ENCODE measurements at regions not wholly inside any gene's neighbourhood (a gene's known extent, or its start where the extent isn't known, plus 50 kb on each side); places are given as distances from the start of the nearest gene placed in this dataset.

GRCh38 chr20:23279836-23280235 is 70.8 kb upstream of the NXT1 start:
- Histone ChIP-seq H2BK120ac (ENCODE audit: low read depth, low read length) (no peak overlapping the region), H2BK12ac (ENCODE audit: low read length) (no peak overlapping the region), H3K4me1 (ENCODE audit: control insufficient read depth in 2 of 2, insufficient read depth in 1 of 2, low read depth in 1 of 2, low read length in 2 of 2) (peaks cover 0 to 8% of the 10 kb centered on the region in 2 donors), H3K14ac (ENCODE audit: low read length) (no peak overlapping the region), H3K27me3 (ENCODE audit: control insufficient read depth in 3 of 3, insufficient read depth in 3 of 3, low read depth in 1 of 3, low read length in 3 of 3) (no peaks in the 10 kb centered on the region), H2AK5ac (ENCODE audit: low read depth, low read length) (no peak overlapping the region), H2AFZ (ENCODE audit: low read length) (no peak overlapping the region), H3K4me3 (ENCODE audit: low read length in 2 of 2) (no peak overlapping the region), H3K9ac (ENCODE audit: low read depth, low read length, poor library complexity) (no peak overlapping the region), H3K36me3 (replicated peaks in 1 of 2; ENCODE audit: control insufficient read depth in 2 of 2, insufficient read depth in 2 of 2, low read length in 2 of 2) (no peaks in the 10 kb centered on the region), H2BK5ac (ENCODE audit: low read length) (no peak overlapping the region), H2BK15ac (ENCODE audit: low read length) (no peak overlapping the region), H3K4ac (ENCODE audit: low read length) (no peak overlapping the region), H3K79me1 (ENCODE audit: low read depth, low read length) (no peaks in the 10 kb centered on the region), H3K9me3 (replicated peaks in 1 of 2; ENCODE audit: control insufficient read depth in 2 of 2, insufficient read depth in 1 of 2, low read depth in 1 of 2, low read length in 2 of 2) (no peaks in the 10 kb centered on the region), H4K91ac (ENCODE audit: low read depth, low read length, poor library complexity) (no peak overlapping the region), H3K27ac (replicated peaks; ENCODE audit: low read length) (no peak overlapping the region), H3K4me2 (ENCODE audit: insufficient read depth, low read length, poor library complexity, severe bottlenecking) (no peak overlapping the region), H3K18ac (ENCODE audit: low read length) (no peak overlapping the region), H4K8ac (ENCODE audit: low read depth, low read length) (no peak overlapping the region), H3K23ac (ENCODE audit: low read depth, low read length, poor library complexity) (no peak overlapping the region)
- no CpG with 5 or more reads among the region's 7 CpGs for WGBS, 2 donors (ENCODE audit: extremely low coverage in 2 of 2, insufficient read length in 2 of 2, insufficient replicate concordance in 1 of 2)
- DNase-seq (ENCODE audit: low spot score) = no peak

GRCh38 chr20:23278172-23278571 is 72.4 kb upstream of the NXT1 start:
- Histone ChIP-seq H3K9ac (ENCODE audit: low read depth, low read length, poor library complexity) (no peak overlapping the region), H3K14ac (ENCODE audit: low read length) (no peak overlapping the region), H2BK12ac (ENCODE audit: low read length) (no peak overlapping the region), H2AFZ (ENCODE audit: low read length) (no peak overlapping the region), H3K4me1 (ENCODE audit: control insufficient read depth in 2 of 2, insufficient read depth in 1 of 2, low read depth in 1 of 2, low read length in 2 of 2) (peaks cover 0 to 8% of the 10 kb centered on the region in 2 donors), H3K4me2 (ENCODE audit: insufficient read depth, low read length, poor library complexity, severe bottlenecking) (no peak overlapping the region), H3K4me3 (ENCODE audit: low read length in 2 of 2) (no peak overlapping the region), H3K79me1 (ENCODE audit: low read depth, low read length) (no peaks in the 10 kb centered on the region), H3K27me3 (ENCODE audit: control insufficient read depth in 3 of 3, insufficient read depth in 3 of 3, low read depth in 1 of 3, low read length in 3 of 3) (no peaks in the 10 kb centered on the region), H3K23ac (ENCODE audit: low read depth, low read length, poor library complexity) (no peak overlapping the region), H3K36me3 (replicated peaks in 1 of 2; ENCODE audit: control insufficient read depth in 2 of 2, insufficient read depth in 2 of 2, low read length in 2 of 2) (no peaks in the 10 kb centered on the region), H2BK15ac (ENCODE audit: low read length) (no peak overlapping the region), H3K4ac (ENCODE audit: low read length) (no peak overlapping the region), H4K91ac (ENCODE audit: low read depth, low read length, poor library complexity) (no peak overlapping the region), H3K18ac (ENCODE audit: low read length) (no peak overlapping the region), H2BK120ac (ENCODE audit: low read depth, low read length) (no peak overlapping the region), H2BK5ac (ENCODE audit: low read length) (no peak overlapping the region), H2AK5ac (ENCODE audit: low read depth, low read length) (no peak overlapping the region), H3K27ac (replicated peaks; ENCODE audit: low read length) (no peak overlapping the region), H4K8ac (ENCODE audit: low read depth, low read length) (no peak overlapping the region), H3K9me3 (replicated peaks in 1 of 2; ENCODE audit: control insufficient read depth in 2 of 2, insufficient read depth in 1 of 2, low read depth in 1 of 2, low read length in 2 of 2) (no peaks in the 10 kb centered on the region)
- DNase-seq (ENCODE audit: low spot score) = no peak
- WGBS, 2 donors (ENCODE audit: extremely low coverage in 2 of 2, insufficient read length in 2 of 2, insufficient replicate concordance in 1 of 2) = no CpG with 5 or more reads among the region's 4 CpGs

- DNase-seq (ENCODE audit: low spot score) = no peak
- no peak overlapping the region for H3K18ac ChIP-seq (ENCODE audit: low read length)
- H3K9ac ChIP-seq (ENCODE audit: low read depth, low read length, poor library complexity) = no peak overlapping the region
- no peaks in the 10 kb centered on the region for H3K4me1 ChIP-seq (ENCODE audit: control insufficient read depth in 2 of 2, insufficient read depth in 1 of 2, low read depth in 1 of 2, low read length in 2 of 2)
- no CpG with 5 or more reads among the region's 2 CpGs for WGBS, 2 donors (ENCODE audit: extremely low coverage in 2 of 2, insufficient read length in 2 of 2, insufficient replicate concordance in 1 of 2)
- H2AFZ ChIP-seq (ENCODE audit: low read length) = no peak overlapping the region
- no peak overlapping the region for H3K27ac ChIP-seq (replicated peaks; ENCODE audit: low read length)
- H3K14ac ChIP-seq (ENCODE audit: low read length) = no peak overlapping the region
- no peak overlapping the region for H2BK12ac ChIP-seq (ENCODE audit: low read length)
- no peak overlapping the region for H2BK5ac ChIP-seq (ENCODE audit: low read length)
- no peak overlapping the region for H3K4ac ChIP-seq (ENCODE audit: low read length)
- no peaks in the 10 kb centered on the region for H3K36me3 ChIP-seq (replicated peaks in 1 of 2; ENCODE audit: control insufficient read depth in 2 of 2, insufficient read depth in 2 of 2, low read length in 2 of 2)
- H3K27me3 ChIP-seq (ENCODE audit: control insufficient read depth in 3 of 3, insufficient read depth in 3 of 3, low read depth in 1 of 3, low read length in 3 of 3) = no peaks in the 10 kb centered on the region
- no peak overlapping the region for H4K8ac ChIP-seq (ENCODE audit: low read depth, low read length)
- H4K91ac ChIP-seq (ENCODE audit: low read depth, low read length, poor library complexity) = no peak overlapping the region
- no peak overlapping the region for H3K4me2 ChIP-seq (ENCODE audit: insufficient read depth, low read length, poor library complexity, severe bottlenecking)
- no peak overlapping the region for H2BK120ac ChIP-seq (ENCODE audit: low read depth, low read length)
- no peak overlapping the region for H2BK15ac ChIP-seq (ENCODE audit: low read length)
- H3K23ac ChIP-seq (ENCODE audit: low read depth, low read length, poor library complexity) = no peak overlapping the region
- H2AK5ac ChIP-seq (ENCODE audit: low read depth, low read length) = no peak overlapping the region
- no peaks in the 10 kb centered on the region for H3K9me3 ChIP-seq (replicated peaks in 1 of 2; ENCODE audit: control insufficient read depth in 2 of 2, insufficient read depth in 1 of 2, low read depth in 1 of 2, low read length in 2 of 2)
- H3K4me3 ChIP-seq (ENCODE audit: low read length in 2 of 2) = no peak overlapping the region
- H3K79me1 ChIP-seq (ENCODE audit: low read depth, low read length) = no peaks in the 10 kb centered on the region
These were observed 73.3 kb upstream of the NXT1 start for GRCh38 chr20:23277316-23277715.

- no peaks in the 10 kb centered on the region for H3K36me3 ChIP-seq (replicated peaks in 1 of 2; ENCODE audit: control insufficient read depth in 2 of 2, insufficient read depth in 2 of 2, low read length in 2 of 2)
- WGBS, 2 donors (ENCODE audit: extremely low coverage in 2 of 2, insufficient read length in 2 of 2, insufficient replicate concordance in 1 of 2) = no CpG with 5 or more reads among the region's 3 CpGs
- H2AK5ac ChIP-seq (ENCODE audit: low read depth, low read length) = no peak overlapping the region
- no peak overlapping the region for H3K27ac ChIP-seq (replicated peaks; ENCODE audit: low read length)
- H2BK120ac ChIP-seq (ENCODE audit: low read depth, low read length) = no peak overlapping the region
- no peak overlapping the region for H3K14ac ChIP-seq (ENCODE audit: low read length)
- no peak overlapping the region for H3K23ac ChIP-seq (ENCODE audit: low read depth, low read length, poor library complexity)
- H3K9me3 ChIP-seq (replicated peaks in 1 of 2; ENCODE audit: control insufficient read depth in 2 of 2, insufficient read depth in 1 of 2, low read depth in 1 of 2, low read length in 2 of 2) = no peaks in the 10 kb centered on the region
- no peak overlapping the region for H3K4ac ChIP-seq (ENCODE audit: low read length)
- DNase-seq (ENCODE audit: low spot score) = no peak
- no peaks in the 10 kb centered on the region for H3K79me1 ChIP-seq (ENCODE audit: low read depth, low read length)
- no peak overlapping the region for H2AFZ ChIP-seq (ENCODE audit: low read length)
- no peak overlapping the region for H2BK15ac ChIP-seq (ENCODE audit: low read length)
- H4K91ac ChIP-seq (ENCODE audit: low read depth, low read length, poor library complexity) = no peak overlapping the region
- no peaks in the 10 kb centered on the region for H3K27me3 ChIP-seq (ENCODE audit: control insufficient read depth in 3 of 3, insufficient read depth in 3 of 3, low read depth in 1 of 3, low read length in 3 of 3)
- no peak overlapping the region for H4K8ac ChIP-seq (ENCODE audit: low read depth, low read length)
- peaks cover 0 to 5% of the 10 kb centered on the region in 2 donors for H3K4me1 ChIP-seq (ENCODE audit: control insufficient read depth in 2 of 2, insufficient read depth in 1 of 2, low read depth in 1 of 2, low read length in 2 of 2)
- no peak overlapping the region for H3K4me2 ChIP-seq (ENCODE audit: insufficient read depth, low read length, poor library complexity, severe bottlenecking)
- no peak overlapping the region for H3K9ac ChIP-seq (ENCODE audit: low read depth, low read length, poor library complexity)
- H3K18ac ChIP-seq (ENCODE audit: low read length) = no peak overlapping the region
- H3K4me3 ChIP-seq (ENCODE audit: low read length in 2 of 2) = no peak overlapping the region
- no peak overlapping the region for H2BK5ac ChIP-seq (ENCODE audit: low read length)
- no peak overlapping the region for H2BK12ac ChIP-seq (ENCODE audit: low read length)
These were observed 76.8 kb upstream of the NXT1 start for GRCh38 chr20:23273776-23274175.

Measured in neuronal stem cell (in vitro differentiated cells).